ENCODE measurements at regions not wholly inside any gene's neighbourhood (a gene's known extent, or its start where the extent isn't known, plus 50 kb on each side); places are given as distances from the start of the nearest gene placed in this dataset.

DNA sequence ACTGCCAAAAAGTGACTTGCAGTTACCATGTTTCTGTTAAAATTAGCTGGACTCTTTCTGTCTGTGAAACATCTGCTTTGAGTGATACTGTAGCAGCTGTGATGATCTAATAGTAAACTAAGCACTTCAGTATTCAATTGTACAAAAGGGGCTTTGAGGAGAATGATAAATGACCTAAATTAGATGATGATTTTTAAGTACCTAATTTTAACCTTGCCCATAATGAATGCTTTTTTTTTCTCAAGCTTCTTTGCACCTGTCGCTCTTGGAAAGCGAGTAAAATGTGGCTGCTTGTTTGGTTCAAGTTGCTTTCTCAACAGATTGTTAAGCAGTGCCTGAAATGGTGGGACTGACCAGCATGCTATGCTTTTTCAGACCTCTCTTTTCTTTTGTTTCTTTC lies 752.3 kb downstream of the EPHA3 start:
- TF ChIP-seq CTCF (IDR thresholded peaks at IDR 0.05) (no peak), POLR2A (IDR thresholded peaks at IDR 0.05) (no peak)

Measured in gastroesophageal sphincter (tissue), 3 donors.